OCI-LY1 (cell line): ENCODE measurements at regions not wholly inside any gene's neighbourhood (a gene's known extent, or its start where the extent isn't known, plus 50 kb on each side); places are given as distances from the start of the nearest gene placed in this dataset.

Source experiments
- H2AFZ ChIP-seq: fragments of 200-600 bp; sonication (generic), shearing (Covaris generic); 2 replicates; pipeline ENCODE4 v1.6.0; 2014; ENCODE audit warnings: antibody characterized with exemption, mild to moderate bottlenecking, low read length
- H3F3A ChIP-seq: fragments of 200-600 bp; sonication (generic), shearing (Covaris generic); 2 replicates; pipeline ENCODE4 v1.6.0; 2014; ENCODE audit warnings: mild to moderate bottlenecking, antibody characterized with exemption, low read length, moderate library complexity; ENCODE audit not compliant: insufficient read depth
- H3K27ac ChIP-seq: fragments of 200-600 bp; sonication (generic); 2 replicates; pipeline ENCODE4 v1.5.1; 2014; ENCODE audit warnings: low read length, mixed run types, mild to moderate bottlenecking, low read depth; ENCODE audit not compliant: poor library complexity, severe bottlenecking
- H3K27me3 ChIP-seq: fragments of 200-600 bp; sonication (generic); 2 replicates; pipeline ENCODE4 v1.6.0; 2014; ENCODE audit warnings: antibody characterized with exemption, mild to moderate bottlenecking, low read length, moderate library complexity; ENCODE audit not compliant: insufficient read depth
- H3K36me3 ChIP-seq: fragments of 200-600 bp; sonication (generic); 2 replicates; pipeline ENCODE4 v1.6.1; 2014; ENCODE audit warnings: mild to moderate bottlenecking, antibody characterized with exemption, low read length, moderate library complexity, mixed read lengths; ENCODE audit not compliant: insufficient read depth
- H3K4me1 ChIP-seq: fragments of 200-600 bp; sonication (generic); 2 replicates; pipeline ENCODE4 v1.5.1; 2014; ENCODE audit warnings: mild to moderate bottlenecking, low read length, moderate library complexity; ENCODE audit not compliant: insufficient read depth, severe bottlenecking
- H3K4me2 ChIP-seq: fragments of 200-600 bp; sonication (generic), shearing (Covaris generic); 2 replicates; pipeline ENCODE4 v1.6.1; 2014; ENCODE audit warnings: low read length
- H3K4me3 ChIP-seq: fragments of 200-600 bp; sonication (generic); 2 replicates; pipeline ENCODE4 v1.5.1; 2014; ENCODE audit warnings: low read length, low read depth, mild to moderate bottlenecking, mixed read lengths; ENCODE audit not compliant: poor library complexity, severe bottlenecking
- H3K79me2 ChIP-seq: fragments of 200-600 bp; shearing (Covaris generic); 2 replicates; pipeline ENCODE4 v1.6.1; 2016; ENCODE audit warnings: mixed run types, low read length, mixed read lengths; ENCODE audit not compliant: insufficient read depth
- H3K9ac ChIP-seq: fragments of 200-600 bp; sonication (generic), shearing (Covaris generic); 2 replicates; pipeline ENCODE4 v1.6.1; 2014; ENCODE audit warnings: mild to moderate bottlenecking, low read length, mixed read lengths
- H3K9me2 ChIP-seq: fragments of 200-600 bp; sonication (generic), shearing (Covaris generic); 2 replicates; pipeline ENCODE4 v1.6.1; 2014; ENCODE audit warnings: low read depth, mild to moderate bottlenecking, low read length, mixed read lengths
- H3K9me3 ChIP-seq: fragments of 200-600 bp; shearing (Covaris generic); 2 replicates; pipeline ENCODE4 v1.6.1; 2014; ENCODE audit warnings: low read length, mixed read lengths
- H4K20me1 ChIP-seq: fragments of 200-600 bp; sonication (generic), shearing (Covaris generic); 2 replicates; pipeline ENCODE4 v1.6.0; 2016; ENCODE audit warnings: mild to moderate bottlenecking, low read length; ENCODE audit not compliant: insufficient read depth
- EZH2 ChIP-seq: fragments of 200-600 bp; sonication (generic), shearing (Covaris generic); IDR thresholded peaks from 2 replicates; pipeline ENCODE4 v1.8.0; 2017; ENCODE audit warnings: borderline replicate concordance, mixed run types, mild to moderate bottlenecking, antibody characterized with exemption, low read length, moderate library complexity, mixed read lengths
- TF ChIP-seq, protein P1 (sequence below): fragments of 200-600 bp; sonication (generic), shearing (Covaris generic); IDR thresholded peaks from 2 replicates; pipeline ENCODE4 v1.5.1; 2017; ENCODE audit warnings: mild to moderate bottlenecking, antibody characterized with exemption, low read length, moderate library complexity, mixed read lengths

GRCh38 chr12:34598851-34599529 lies 576.7 kb downstream of the ALG10 start:
- Histone ChIP-seq H3K27me3 (no peaks in the 10 kb centered on the region), H3K79me2 (no peaks in the 10 kb centered on the region)

GRCh38 chr12:34599530-34600513 lies 577.5 kb downstream of the ALG10 start:
- H3K9me3 ChIP-seq, result no peaks in the 10 kb centered on the region
- H3K27ac ChIP-seq, result no peak overlapping the region

More at GRCh38 chr12:34598851-34599529, 576.7 kb downstream of the ALG10 start:
- H3K9ac ChIP-seq, result no peak overlapping the region
- no peak overlapping the region for H3K27ac ChIP-seq
- H3K36me3 ChIP-seq, result no peaks in the 10 kb centered on the region
- no peaks in the 10 kb centered on the region for H3K9me3 ChIP-seq
- H3K4me2 ChIP-seq, result no peak overlapping the region
- H3K4me1 ChIP-seq, result no peaks in the 10 kb centered on the region
- no peak overlapping the region for H3K4me3 ChIP-seq
- H3F3A ChIP-seq, result no peaks in the 10 kb centered on the region
- H4K20me1 ChIP-seq, result no peaks in the 10 kb centered on the region
- no peak overlapping the region for H2AFZ ChIP-seq
- H3K9me2 ChIP-seq, result no peaks in the 10 kb centered on the region
- TF ChIP-seq, protein P1, sequence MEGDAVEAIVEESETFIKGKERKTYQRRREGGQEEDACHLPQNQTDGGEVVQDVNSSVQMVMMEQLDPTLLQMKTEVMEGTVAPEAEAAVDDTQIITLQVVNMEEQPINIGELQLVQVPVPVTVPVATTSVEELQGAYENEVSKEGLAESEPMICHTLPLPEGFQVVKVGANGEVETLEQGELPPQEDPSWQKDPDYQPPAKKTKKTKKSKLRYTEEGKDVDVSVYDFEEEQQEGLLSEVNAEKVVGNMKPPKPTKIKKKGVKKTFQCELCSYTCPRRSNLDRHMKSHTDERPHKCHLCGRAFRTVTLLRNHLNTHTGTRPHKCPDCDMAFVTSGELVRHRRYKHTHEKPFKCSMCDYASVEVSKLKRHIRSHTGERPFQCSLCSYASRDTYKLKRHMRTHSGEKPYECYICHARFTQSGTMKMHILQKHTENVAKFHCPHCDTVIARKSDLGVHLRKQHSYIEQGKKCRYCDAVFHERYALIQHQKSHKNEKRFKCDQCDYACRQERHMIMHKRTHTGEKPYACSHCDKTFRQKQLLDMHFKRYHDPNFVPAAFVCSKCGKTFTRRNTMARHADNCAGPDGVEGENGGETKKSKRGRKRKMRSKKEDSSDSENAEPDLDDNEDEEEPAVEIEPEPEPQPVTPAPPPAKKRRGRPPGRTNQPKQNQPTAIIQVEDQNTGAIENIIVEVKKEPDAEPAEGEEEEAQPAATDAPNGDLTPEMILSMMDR, result no peak
- TF ChIP-seq EZH2, result no peak

More at GRCh38 chr12:34599530-34600513, 577.5 kb downstream of the ALG10 start:
- no peak for TF ChIP-seq EZH2
- TF ChIP-seq, protein P1, result no peak
- H3K4me3 ChIP-seq, result no peak overlapping the region
- no peaks in the 10 kb centered on the region for H3K27me3 ChIP-seq
- no peak overlapping the region for H3K4me2 ChIP-seq
- H3K9me2 ChIP-seq, result no peaks in the 10 kb centered on the region
- no peaks in the 10 kb centered on the region for H3K4me1 ChIP-seq
- H3K79me2 ChIP-seq, result no peaks in the 10 kb centered on the region
- H2AFZ ChIP-seq, result no peak overlapping the region
- no peaks in the 10 kb centered on the region for H3F3A ChIP-seq
- no peaks in the 10 kb centered on the region for H3K36me3 ChIP-seq
- H3K9ac ChIP-seq, result no peak overlapping the region
- H4K20me1 ChIP-seq, result no peaks in the 10 kb centered on the region
